GM21576 (cell line): ENCODE measurements at regions not wholly inside any gene's neighbourhood (a gene's known extent, or its start where the extent isn't known, plus 50 kb on each side); places are given as distances from the start of the nearest gene placed in this dataset.
A peak's percentile ranks its signal among the peaks of the same experiment; 100 is the strongest.
"Not testable (repeated sequence)": the region's sequence is repeated elsewhere in the genome, so short reads cannot be mapped to it uniquely, and the experiment has no call there.

Source experiments
- ATAC-seq: cut with Tn5 transposase; IDR thresholded peaks from one replicate; pipeline ENCODE4 v1.9.1; 2021; ENCODE audit warnings: mild to moderate bottlenecking, moderate library complexity; ENCODE audit not compliant: unreplicated experiment

DNA sequence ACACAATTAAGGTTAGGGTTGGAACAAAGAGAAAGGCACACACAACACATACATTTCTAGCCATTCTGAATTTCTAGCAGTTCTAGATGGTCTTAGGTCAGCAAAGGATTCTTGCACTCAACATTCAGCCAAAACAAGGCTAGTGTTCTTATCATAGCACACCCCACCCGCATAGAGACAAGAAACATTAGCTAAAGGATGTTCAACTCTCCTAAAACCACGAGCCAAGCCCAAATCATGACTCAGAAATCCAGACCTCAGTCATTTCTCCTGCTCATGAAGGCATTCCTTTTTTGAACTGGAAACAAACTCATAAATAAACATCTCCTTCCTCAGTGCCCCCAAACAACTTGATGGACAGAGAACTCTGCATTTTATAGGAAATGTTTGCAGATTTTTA lies 293.0 kb upstream of the NOTCH2NLA start:
- not testable (repeated sequence) for ATAC-seq

DNA sequence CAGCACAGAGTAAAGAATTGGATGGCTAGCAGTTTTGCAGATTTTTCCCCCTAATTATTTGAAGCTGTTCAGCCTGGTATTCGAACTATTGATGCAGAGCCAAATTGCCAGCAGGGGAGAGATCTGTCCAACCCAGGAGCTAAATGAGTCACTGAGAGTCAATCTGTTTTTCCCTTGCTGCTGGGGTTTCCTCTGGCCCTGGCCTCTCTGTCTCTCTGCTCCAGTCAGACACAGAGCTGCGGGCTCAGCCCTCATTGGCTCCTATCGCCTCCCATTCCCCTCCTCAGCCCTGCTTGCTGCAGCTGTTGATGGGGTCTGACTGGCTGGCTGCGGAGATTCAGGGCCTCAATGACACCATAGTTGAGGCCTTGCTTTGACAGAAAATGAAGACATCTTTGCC lies 284.9 kb upstream of the NOTCH2NLA start:
- not testable (repeated sequence) for ATAC-seq

- not testable (repeated sequence) for ATAC-seq
These were observed 282.4 kb upstream of the NOTCH2NLA start for GRCh38 chr1:146511047-146511777.

GRCh38 chr1:146510248-146510983 lies 281.6 kb upstream of the NOTCH2NLA start:
- ATAC-seq, result not testable (repeated sequence)

DNA sequence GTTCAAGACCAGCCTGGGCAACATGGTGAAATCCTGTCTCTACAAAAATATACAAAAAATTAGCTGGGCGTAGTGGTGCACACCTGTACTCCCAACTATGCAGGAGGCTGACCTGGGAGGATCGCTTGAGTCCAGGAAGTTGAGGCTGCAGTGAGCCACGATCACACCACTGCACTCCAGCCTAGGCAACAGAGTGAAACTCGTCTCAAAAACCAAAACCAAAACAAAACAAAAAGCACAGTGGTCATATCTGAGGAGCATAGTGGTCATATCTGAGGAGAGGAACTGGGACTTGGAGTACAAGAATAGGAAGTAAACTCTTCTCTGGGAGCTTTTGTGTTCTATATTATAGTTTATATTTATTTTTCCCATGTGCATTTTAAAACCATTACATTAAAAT lies 275.3 kb upstream of the NOTCH2NLA start:
- not testable (repeated sequence) for ATAC-seq

- not testable (repeated sequence) for ATAC-seq
These were observed 258.7 kb upstream of the NOTCH2NLA start for GRCh38 chr1:146487555-146487954.

DNA sequence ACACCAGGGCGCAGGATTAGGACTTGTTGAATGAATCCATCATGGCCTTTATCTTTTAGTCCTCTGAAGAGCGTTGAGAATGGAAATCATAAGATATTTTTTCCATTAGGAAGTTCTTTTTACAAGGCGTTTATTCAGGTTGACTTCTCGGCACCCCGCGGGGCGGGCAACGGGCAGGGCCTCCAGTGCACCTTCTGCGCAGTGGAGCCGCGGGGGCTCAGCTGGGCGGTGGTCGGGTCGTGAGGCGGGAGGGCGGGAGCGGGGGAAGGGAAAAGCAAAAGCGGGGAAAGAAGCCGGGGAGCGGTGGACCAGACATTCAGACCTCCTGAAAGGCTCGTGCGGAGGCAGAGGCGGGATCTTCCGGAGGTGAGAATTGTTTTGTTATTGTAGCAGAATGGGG lies 258.3 kb upstream of the NOTCH2NLA start:
- ATAC-seq, result not testable (repeated sequence)

DNA sequence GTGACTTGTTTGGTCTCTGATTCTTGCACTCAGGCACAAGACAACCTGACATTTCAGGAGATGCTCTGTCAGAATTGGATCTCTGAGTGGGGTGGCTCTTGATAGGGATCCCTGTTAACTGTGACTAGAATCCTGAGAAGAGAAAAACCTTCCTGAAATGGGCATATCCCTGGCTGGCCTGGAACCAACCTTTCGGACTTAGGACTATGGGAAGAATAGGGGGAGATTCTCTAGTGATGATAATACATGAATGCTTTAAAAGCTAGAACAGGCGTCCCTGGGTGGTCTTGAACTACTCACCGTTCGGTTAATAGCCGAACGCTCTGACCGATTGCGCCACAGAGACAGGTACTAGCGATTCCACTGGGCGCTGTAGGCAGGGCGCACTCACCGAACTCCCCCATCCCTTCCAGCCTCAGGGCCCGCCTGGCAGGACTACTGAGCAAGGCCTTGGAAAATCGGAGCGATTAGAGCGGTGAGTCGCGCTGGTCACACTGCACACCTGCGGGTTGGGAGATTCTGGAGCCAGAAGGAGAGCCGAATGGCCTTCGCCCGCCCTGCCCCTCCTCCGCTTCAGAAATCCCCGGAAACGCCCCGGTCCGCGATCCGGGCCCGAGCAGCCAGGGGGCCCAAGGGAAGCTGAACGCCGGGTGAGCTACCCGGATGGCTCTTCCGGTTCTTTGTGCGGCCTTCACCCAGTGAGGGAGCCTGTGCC lies 257.6 kb upstream of the NOTCH2NLA start:
- ATAC-seq, result not testable (repeated sequence)

GRCh38 chr1:146484195-146484594 lies 255.4 kb upstream of the NOTCH2NLA start:
- not testable (repeated sequence) for ATAC-seq

- not testable (repeated sequence) for ATAC-seq
These were observed 250.4 kb upstream of the NOTCH2NLA start for GRCh38 chr1:146479188-146479587.

GRCh38 chr1:146478125-146478720 lies 249.4 kb upstream of the NOTCH2NLA start:
- not testable (repeated sequence) for ATAC-seq

- ATAC-seq, result not testable (repeated sequence)
These were observed 246.3 kb upstream of the NOTCH2NLA start for GRCh38 chr1:146475086-146475485.

- ATAC-seq, result not testable (repeated sequence)
These were observed 245.4 kb upstream of the NOTCH2NLA start for GRCh38 chr1:146474216-146474615.

DNA sequence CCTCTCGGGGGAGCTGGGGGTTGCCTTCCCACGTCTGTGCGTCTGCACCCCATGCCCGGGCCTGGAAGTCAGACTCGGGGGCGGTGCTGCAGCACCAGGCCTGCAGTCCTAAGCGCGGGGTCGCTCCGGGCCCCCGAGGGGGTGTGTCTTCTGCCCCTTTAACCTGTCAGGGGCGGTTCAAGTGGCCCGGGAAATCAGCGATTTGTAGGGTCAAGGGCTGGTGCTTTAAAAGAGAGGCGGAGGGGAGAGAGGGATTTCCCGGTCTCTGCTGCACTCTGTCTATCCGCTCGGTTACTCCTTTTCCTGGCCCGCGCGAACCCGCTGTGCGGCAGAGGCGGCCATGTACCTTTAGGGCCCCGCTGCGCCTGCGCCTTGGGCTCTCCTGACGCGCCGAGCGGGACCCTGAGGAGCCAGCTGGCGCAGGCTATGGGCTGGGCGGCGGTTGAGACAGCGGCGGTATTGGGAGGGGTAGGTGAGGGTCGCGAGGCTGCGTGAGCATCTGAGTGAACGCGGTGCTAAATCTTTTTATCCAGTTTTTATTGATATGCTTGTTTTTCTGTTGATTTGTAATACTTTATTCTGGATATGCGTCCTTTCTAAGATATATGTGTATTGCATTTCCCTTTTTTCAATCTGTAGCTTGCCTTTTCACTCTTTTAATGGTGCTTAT lies 243.5 kb upstream of the NOTCH2NLA start:
- peak; percentile 68 for ATAC-seq

DNA sequence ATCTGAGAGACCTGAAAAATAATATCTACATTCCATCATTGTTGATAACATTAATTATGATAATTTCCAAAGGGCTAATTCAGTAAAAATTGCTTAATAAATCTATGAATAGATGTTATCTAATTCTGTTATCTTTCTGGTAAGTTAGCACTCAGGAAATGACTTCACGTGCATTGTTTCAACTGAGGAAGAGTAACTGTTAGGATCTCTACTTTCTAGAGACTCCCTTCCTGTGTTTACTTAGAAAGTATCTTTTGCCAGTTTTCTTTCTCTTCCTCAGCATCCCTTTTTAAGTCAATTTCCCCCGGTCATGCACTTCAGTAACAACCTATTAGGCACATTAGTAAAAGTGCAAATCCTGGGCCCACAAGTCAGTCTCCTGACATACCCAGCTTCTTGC lies 231.1 kb upstream of the NOTCH2NLA start:
- ATAC-seq, result not testable (repeated sequence)

DNA sequence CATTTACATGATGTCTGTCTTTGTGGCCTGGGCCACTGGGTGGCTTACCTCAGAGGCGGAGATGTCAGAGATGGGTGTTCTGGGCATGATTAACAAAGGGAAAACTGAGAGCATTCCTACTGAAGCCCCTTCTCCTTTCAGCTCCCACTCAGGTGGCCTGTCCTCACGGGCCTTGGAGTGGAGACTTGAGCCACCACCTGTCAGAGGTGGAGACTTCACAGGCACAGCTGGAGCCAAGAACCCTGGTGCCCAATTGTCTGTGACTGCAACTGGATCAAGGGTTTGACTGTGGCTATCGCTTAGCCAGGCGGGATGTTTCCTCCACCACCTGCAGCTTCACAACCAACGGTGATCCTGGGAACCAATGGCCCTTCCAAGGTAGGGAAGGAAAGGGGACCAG lies 230.5 kb upstream of the NOTCH2NLA start:
- ATAC-seq, result not testable (repeated sequence)

- not testable (repeated sequence) for ATAC-seq
These were observed 220.0 kb upstream of the NOTCH2NLA start for GRCh38 chr1:146448877-146449246.

DNA sequence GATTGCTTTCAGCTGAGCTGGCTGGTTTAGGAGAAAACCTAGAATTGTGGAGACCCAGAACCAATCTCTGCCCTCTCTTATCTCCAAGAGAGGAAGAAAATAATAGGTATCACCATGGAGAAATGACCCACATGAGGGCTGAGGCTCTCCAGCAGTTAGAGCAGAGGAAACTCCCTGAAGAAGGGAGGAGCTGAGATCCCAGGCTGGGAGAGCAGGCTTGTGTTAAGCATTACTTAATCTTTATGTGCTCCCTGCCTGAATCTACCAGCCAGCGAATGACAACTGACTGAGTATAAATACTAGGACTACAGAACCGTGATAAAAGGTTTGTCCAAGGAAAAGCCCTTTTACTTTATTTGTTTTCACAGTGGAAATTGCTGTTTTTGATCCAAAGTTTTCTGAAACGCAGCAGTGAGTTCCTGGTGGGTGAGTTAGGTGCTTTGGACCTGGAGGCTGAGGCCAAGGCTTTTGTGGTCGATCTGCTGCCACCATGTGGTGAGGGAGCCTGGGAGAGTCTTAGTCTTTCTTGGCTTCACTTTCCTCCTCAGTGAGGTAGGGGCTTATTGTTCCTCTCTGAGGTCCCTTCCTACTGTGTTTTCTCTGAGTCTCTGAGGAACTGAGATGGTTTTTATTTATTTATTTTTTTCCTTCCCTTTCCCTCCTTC lies 219.5 kb upstream of the NOTCH2NLA start:
- ATAC-seq, result not testable (repeated sequence)

DNA sequence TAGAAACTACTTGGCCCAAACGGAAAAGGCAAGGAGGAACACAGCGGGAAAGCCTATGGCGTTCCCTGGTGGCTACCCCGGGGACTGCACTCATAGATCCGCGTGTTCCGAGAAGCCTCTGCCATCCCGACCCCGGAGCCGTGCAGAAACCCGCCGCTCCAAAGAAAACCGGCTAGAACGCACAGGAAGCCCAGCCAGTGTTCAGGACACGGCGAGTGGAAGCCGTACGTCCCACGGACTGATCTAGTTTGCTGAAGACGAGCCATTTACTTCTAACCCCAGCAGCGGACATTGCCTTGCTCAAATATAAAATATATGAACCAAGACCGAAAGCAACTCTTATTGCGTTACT lies 215.0 kb upstream of the NOTCH2NLA start:
- not testable (repeated sequence) for ATAC-seq
